Parathyroid adenoma (tissue), 2 donors: ENCODE measurements at regions not wholly inside any gene's neighbourhood (a gene's known extent, or its start where the extent isn't known, plus 50 kb on each side); places are given as distances from the start of the nearest gene placed in this dataset.

ENCODE experiments used
- H2AFZ ChIP-seq: fragments of 300-600 bp; sonication (generic); one replicate; pipeline ENCODE4 v1.7.0; 2017; ENCODE audit warnings: antibody characterized with exemption, mild to moderate bottlenecking
- H3K27ac ChIP-seq: fragments of 300-600 bp; sonication (generic); one replicate; pipeline ENCODE4 v1.7.0; 2017
- H3K27me3 ChIP-seq: fragments of 300-600 bp; sonication (generic); one replicate; pipeline ENCODE4 v1.7.0; 2017; ENCODE audit warnings: low read length; ENCODE audit not compliant: control insufficient read depth, insufficient read depth
- H3K36me3 ChIP-seq: fragments of 300-600 bp; sonication (generic); one replicate; pipeline ENCODE4 v1.7.0; 2017; ENCODE audit warnings: low read length; ENCODE audit not compliant: control insufficient read depth, insufficient read depth
- H3K4me1 ChIP-seq: fragments of 300-600 bp; sonication (generic); one replicate; pipeline ENCODE4 v1.7.0; 2017; ENCODE audit warnings: control low read depth
- H3K4me2 ChIP-seq: fragments of 300-600 bp; sonication (generic); one replicate; pipeline ENCODE4 v1.7.0; 2017; ENCODE audit warnings: low read length
- H3K4me3 ChIP-seq: fragments of 300-600 bp; sonication (generic); one replicate; pipeline ENCODE4 v1.7.0; 2017; ENCODE audit warnings: low read depth, low read length
- H3K79me2 ChIP-seq: fragments of 300-600 bp; sonication (generic); one replicate; pipeline ENCODE4 v1.7.0; 2017; ENCODE audit warnings: control low read depth
- H3K9ac ChIP-seq: fragments of 300-600 bp; sonication (generic); one replicate; pipeline ENCODE4 v1.7.0; 2017; ENCODE audit warnings: mild to moderate bottlenecking
- H3K9me3 ChIP-seq: fragments of 300-600 bp; sonication (generic); one replicate; pipeline ENCODE4 v1.7.0; 2017; ENCODE audit warnings: low read length; ENCODE audit not compliant: control insufficient read depth
- TF ChIP-seq, protein P1 (sequence below): fragments of 300-600 bp; sonication (generic); IDR thresholded peaks from one replicate; pipeline ENCODE4 v1.7.0; 2017; ENCODE audit warnings: antibody characterized with exemption, mild to moderate bottlenecking
- donor health status: primary hyperparathyroidism.

DNA sequence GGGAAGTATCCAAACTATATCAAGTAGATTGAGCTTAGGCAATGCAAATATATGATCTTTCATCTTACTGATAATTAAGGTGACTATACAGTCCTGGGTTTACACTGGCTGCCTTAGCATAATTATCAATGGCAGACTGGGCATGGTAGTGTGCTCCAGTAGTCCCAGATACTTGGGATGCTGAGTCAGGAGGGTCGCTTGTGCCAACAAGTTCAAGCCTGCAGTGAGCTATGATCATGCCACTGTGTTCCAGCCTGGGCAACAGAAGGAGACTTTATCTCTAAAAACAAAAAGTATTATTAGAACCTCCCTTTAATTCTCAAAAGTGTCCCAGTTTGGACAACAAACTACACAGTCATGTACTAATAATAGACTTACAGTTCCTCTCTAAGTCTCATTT lies 99.4 kb upstream of the RASGEF1B start:
- H3K27ac ChIP-seq = no peak overlapping the region
- no peaks in the 10 kb centered on the region for H3K9me3 ChIP-seq
- no peaks in the 10 kb centered on the region for H3K79me2 ChIP-seq
- no peak overlapping the region for H3K4me2 ChIP-seq
- no peaks in the 10 kb centered on the region for H3K4me1 ChIP-seq
- TF ChIP-seq, protein P1, sequence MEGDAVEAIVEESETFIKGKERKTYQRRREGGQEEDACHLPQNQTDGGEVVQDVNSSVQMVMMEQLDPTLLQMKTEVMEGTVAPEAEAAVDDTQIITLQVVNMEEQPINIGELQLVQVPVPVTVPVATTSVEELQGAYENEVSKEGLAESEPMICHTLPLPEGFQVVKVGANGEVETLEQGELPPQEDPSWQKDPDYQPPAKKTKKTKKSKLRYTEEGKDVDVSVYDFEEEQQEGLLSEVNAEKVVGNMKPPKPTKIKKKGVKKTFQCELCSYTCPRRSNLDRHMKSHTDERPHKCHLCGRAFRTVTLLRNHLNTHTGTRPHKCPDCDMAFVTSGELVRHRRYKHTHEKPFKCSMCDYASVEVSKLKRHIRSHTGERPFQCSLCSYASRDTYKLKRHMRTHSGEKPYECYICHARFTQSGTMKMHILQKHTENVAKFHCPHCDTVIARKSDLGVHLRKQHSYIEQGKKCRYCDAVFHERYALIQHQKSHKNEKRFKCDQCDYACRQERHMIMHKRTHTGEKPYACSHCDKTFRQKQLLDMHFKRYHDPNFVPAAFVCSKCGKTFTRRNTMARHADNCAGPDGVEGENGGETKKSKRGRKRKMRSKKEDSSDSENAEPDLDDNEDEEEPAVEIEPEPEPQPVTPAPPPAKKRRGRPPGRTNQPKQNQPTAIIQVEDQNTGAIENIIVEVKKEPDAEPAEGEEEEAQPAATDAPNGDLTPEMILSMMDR = no peak
- no peak overlapping the region for H3K4me3 ChIP-seq
- H2AFZ ChIP-seq = no peak overlapping the region
- H3K36me3 ChIP-seq = no peaks in the 10 kb centered on the region
- H3K27me3 ChIP-seq = no peaks in the 10 kb centered on the region
- no peak overlapping the region for H3K9ac ChIP-seq

DNA sequence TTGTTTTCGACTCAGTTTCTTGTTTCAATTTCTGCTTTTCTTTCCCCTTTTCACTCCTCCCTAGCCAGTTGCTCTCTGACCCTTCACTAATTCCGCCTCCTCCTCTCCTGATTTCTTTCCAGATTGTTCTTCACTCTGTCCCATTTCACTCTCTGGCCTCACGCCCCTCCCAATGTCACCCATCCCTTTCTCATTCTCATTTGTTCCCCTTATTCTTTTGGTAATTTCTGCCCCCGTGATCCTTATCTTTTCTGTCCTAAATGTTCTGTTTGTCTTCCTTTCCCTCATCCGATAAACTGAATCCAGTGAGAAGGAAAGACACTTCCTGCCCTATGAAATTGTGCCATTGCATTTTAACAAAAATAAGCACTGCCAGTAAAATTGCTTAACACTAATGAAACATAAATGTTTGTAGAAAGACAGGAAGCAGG lies 94.5 kb upstream of the RASGEF1B start:
- Histone ChIP-seq H3K9ac (no peak overlapping the region), H3K36me3 (no peaks in the 10 kb centered on the region), H3K27ac (peak overlapping the region; percentile 47), H2AFZ (peak overlapping the region; percentile 57), H3K4me3 (no peak overlapping the region), H3K79me2 (no peaks in the 10 kb centered on the region), H3K9me3 (no peaks in the 10 kb centered on the region), H3K4me2 (peak overlapping the region; percentile 12), H3K27me3 (no peaks in the 10 kb centered on the region), H3K4me1 (no peaks in the 10 kb centered on the region)
- TF ChIP-seq, protein P1 = no peak

DNA sequence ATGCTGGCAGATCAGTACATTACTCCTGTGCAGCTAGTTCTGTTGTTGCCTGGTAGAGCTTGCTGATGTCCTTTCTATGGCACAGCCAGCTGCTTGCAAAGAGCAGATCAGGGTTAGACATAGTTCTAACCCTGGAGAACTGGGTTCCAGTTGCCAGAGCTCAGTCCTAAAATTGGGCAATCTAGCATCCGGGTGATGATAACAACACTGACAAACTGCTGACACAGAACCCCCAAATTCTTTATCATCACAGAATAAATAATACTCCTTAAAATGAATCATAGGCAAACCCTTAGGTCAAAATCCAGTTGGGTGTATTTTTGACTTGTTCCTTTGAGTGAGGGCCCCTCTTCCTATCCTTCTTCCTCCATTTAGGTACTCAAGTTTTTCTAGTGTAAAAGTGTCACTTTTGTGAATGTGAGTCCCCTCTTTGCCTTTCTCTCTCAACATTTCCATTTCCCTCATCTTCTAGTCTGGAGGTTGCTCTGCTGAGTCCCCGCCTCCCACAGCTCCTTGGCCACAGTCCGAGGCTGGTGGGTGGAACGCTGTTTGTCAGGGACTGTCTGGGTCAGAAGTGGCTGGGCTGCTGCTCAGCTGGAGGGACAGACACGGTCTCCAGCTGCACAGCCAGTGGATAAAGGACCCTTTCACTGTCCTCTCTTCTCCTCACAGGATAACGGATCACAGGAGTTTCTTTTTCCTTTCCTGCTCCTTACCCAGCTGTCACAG lies 93.6 kb upstream of the RASGEF1B start:
- Histone ChIP-seq H3K4me2 (peak overlapping the region; percentile 44), H3K27me3 (no peaks in the 10 kb centered on the region), H3K9ac (no peak overlapping the region), H3K79me2 (no peaks in the 10 kb centered on the region), H3K4me1 (no peaks in the 10 kb centered on the region), H3K36me3 (no peaks in the 10 kb centered on the region), H3K27ac (peak overlapping the region; percentile 29), H3K4me3 (no peak overlapping the region), H3K9me3 (no peaks in the 10 kb centered on the region), H2AFZ (peak overlapping the region; percentile 57)
- TF ChIP-seq, protein P1 = no peak

DNA sequence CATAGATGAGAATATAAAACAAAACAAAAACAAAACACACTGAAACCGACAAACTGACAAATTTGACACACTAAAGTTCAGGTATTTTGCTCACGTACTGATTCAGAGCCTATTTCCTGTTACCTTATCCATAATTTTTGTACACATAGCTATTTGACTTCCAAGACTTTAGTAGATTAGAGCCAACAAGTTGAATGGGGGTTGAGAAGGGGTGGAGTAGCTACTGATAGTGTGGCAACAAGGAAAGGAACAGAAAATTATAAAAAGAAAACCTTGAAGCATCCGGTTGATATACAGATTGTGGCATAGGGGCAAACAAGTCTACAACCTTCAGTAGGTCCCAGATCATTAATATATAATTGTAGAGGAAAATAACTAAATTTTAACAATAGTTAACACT lies 92.3 kb upstream of the RASGEF1B start:
- Histone ChIP-seq H3K79me2 (no peaks in the 10 kb centered on the region), H3K4me3 (no peak overlapping the region), H3K27ac (no peak overlapping the region), H3K36me3 (no peaks in the 10 kb centered on the region), H3K9me3 (no peaks in the 10 kb centered on the region), H2AFZ (no peak overlapping the region), H3K9ac (no peak overlapping the region), H3K4me1 (no peaks in the 10 kb centered on the region), H3K4me2 (no peak overlapping the region), H3K27me3 (no peaks in the 10 kb centered on the region)
- TF ChIP-seq, protein P1 = no peak

DNA sequence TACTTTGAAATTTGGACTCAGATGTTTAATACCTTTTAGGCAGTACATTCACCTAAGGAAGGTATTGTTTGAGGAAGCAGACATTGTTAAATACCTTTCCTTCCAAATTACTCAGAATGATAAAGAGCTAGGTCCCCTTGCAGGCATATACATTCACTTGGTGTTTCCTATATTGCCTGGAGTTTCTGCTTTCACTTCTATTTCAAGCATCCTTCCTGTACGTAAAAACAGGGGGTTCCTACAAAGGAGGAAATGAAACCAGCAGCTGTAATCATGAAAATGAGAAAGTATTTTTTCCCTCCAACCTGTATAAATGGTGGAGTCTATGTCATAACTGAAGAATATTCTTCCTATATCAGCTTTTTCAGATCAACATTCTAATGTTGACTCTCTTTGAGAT lies 90.4 kb upstream of the RASGEF1B start:
- Histone ChIP-seq H3K27me3 (no peaks in the 10 kb centered on the region), H3K9ac (no peak overlapping the region), H3K36me3 (no peaks in the 10 kb centered on the region), H2AFZ (no peak overlapping the region), H3K79me2 (no peaks in the 10 kb centered on the region), H3K4me2 (no peak overlapping the region), H3K4me3 (no peak overlapping the region), H3K4me1 (no peaks in the 10 kb centered on the region), H3K27ac (no peak overlapping the region), H3K9me3 (no peaks in the 10 kb centered on the region)
- TF ChIP-seq, protein P1 = no peak
